Right lobe of liver (tissue), 6 donors: ENCODE measurements at regions not wholly inside any gene's neighbourhood (a gene's known extent, or its start where the extent isn't known, plus 50 kb on each side); places are given as distances from the start of the nearest gene placed in this dataset.

Experiments used
- ATAC-seq, 4 donors: fragments of 200-7000 bp; cut with Tn5 transposase; one replicate each; pipeline ENCODE4 v1.9.1; 2020; ENCODE audit warnings: mild to moderate bottlenecking in 4 of 4, moderate library complexity in 4 of 4
- DNase-seq, 3 donors: peaks; one replicate each; pipeline ENCODE4 v3.0.0-alpha.2; 2020
- H3K27ac ChIP-seq, 3 donors: fragments of 200-600 bp; one replicate each; pipeline ENCODE4 v1.8.0; 2022
- H3K27me3 ChIP-seq, 2 donors: fragments of 200-600 bp; one replicate each; pipeline ENCODE4 v1.8.0; 2022
- H3K36me3 ChIP-seq, 4 donors: fragments of 200-600 bp; sonication (generic) in 1 of 4; one replicate each; pipeline versions ENCODE4 v1.5.1 to v1.8.0; 2017 to 2022; ENCODE audit warnings: control low read depth in 1 of 4
- H3K4me1 ChIP-seq, 4 donors: fragments of 200-600 bp; sonication (generic) in 1 of 4; one replicate each; pipeline versions ENCODE4 v1.5.1 to v1.8.0; 2017 to 2022; ENCODE audit warnings: control low read depth in 1 of 4
- H3K4me3 ChIP-seq, 3 donors: fragments of 200-600 bp; one replicate each; pipeline ENCODE4 v1.8.0; 2022
- H3K9me3 ChIP-seq, 4 donors: fragments of 200-600 bp; sonication (generic) in 1 of 4; one replicate each; pipeline versions ENCODE4 v1.5.1 to v1.8.0; 2017 to 2022; ENCODE audit warnings: control low read depth in 1 of 4
- CTCF ChIP-seq, 4 donors: fragments of 200-600 bp in 3 of 4; fragments of 450-650 bp in 1 of 4; IDR thresholded peaks; one replicate each; pipeline versions ENCODE4 v1.5.1 to v1.8.0; 2016 to 2022; ENCODE audit warnings: antibody characterized with exemption in 4 of 4, mild to moderate bottlenecking in 2 of 4
- POLR2A ChIP-seq: fragments of 450-650 bp; IDR thresholded peaks from one replicate; pipeline ENCODE4 v1.6.1; 2017; ENCODE audit warnings: antibody characterized with exemption, mild to moderate bottlenecking
- WGBS: methylation state at CpG from one replicate; pipeline ENCODE4 v1.1.6; 2018; ENCODE audit warnings: low coverage, low lambda C conversion rate; ENCODE audit not compliant: insufficient coverage; ENCODE audit errors: missing lambda C conversion rate; 5-methylcytosine and 5-hydroxymethylcytosine counted together
- intact Hi-C, 2 donors: fragments of 100-400 bp; cut with DNase I; formaldehyde crosslinking; loops; one replicate each; pipeline versions ENCODE4 v1.11.2 to v1.14.1; 2022
- donor health status: DM: no; HTN: yes; CAD: no.
- donor health status: DM: no; HTN: no; CAD: no.
- donor health status: DM: no; HTN: no; CAD: no.
- donor health status: DM: no; HTN: yes; CAD: no.
- donor health status: DM: no; HTN: yes; CAD: no.

- Histone ChIP-seq H3K4me1 (no peaks in the 10 kb centered on the region), H3K27me3 (no peaks in the 10 kb centered on the region), H3K9me3 (no peaks in the 10 kb centered on the region), H3K36me3 (no peaks in the 10 kb centered on the region), H3K4me3 (no peak overlapping the region), H3K27ac (no peak overlapping the region)
- ATAC-seq: no peak
- WGBS: 57% methylated on average over 6 of the region's 6 CpGs
- DNase-seq: no peak
- TF ChIP-seq CTCF (IDR thresholded peaks at IDR 0.05): no peak
- TF ChIP-seq POLR2A: no peak
- intact Hi-C loops: no loop called here
Measured at GRCh38 chr14:41392226-41392625, 214.4 kb upstream of the LRFN5 start.

GRCh38 chr14:41389355-41389754, 217.3 kb upstream of the LRFN5 start:
- no peak for TF ChIP-seq CTCF (IDR thresholded peaks at IDR 0.05)
- TF ChIP-seq POLR2A: no peak
- H3K9me3 ChIP-seq: no peaks in the 10 kb centered on the region
- 42% methylated on average over 1 of the region's 1 CpG for WGBS
- ATAC-seq (no peak), DNase-seq (no peak)
- H3K4me1 ChIP-seq: no peaks in the 10 kb centered on the region
- no peaks in the 10 kb centered on the region for H3K36me3 ChIP-seq
- H3K4me3 ChIP-seq: no peak overlapping the region
- no peak overlapping the region for H3K27ac ChIP-seq
- H3K27me3 ChIP-seq: no peaks in the 10 kb centered on the region
- intact Hi-C loops: no loop called here

- TF ChIP-seq CTCF (IDR thresholded peaks at IDR 0.05) (no peak), POLR2A (no peak)
- Histone ChIP-seq H3K4me1 (no peaks in the 10 kb centered on the region), H3K4me3 (no peak overlapping the region), H3K9me3 (no peaks in the 10 kb centered on the region), H3K27ac (no peak overlapping the region), H3K36me3 (no peaks in the 10 kb centered on the region), H3K27me3 (no peaks in the 10 kb centered on the region)
- ATAC-seq: no peak
- DNase-seq: no peak
- intact Hi-C loops: no loop called here
- WGBS: 64% methylated on average over 1 of the region's 1 CpG
Measured at GRCh38 chr14:41385797-41386196, 220.9 kb upstream of the LRFN5 start.

DNA sequence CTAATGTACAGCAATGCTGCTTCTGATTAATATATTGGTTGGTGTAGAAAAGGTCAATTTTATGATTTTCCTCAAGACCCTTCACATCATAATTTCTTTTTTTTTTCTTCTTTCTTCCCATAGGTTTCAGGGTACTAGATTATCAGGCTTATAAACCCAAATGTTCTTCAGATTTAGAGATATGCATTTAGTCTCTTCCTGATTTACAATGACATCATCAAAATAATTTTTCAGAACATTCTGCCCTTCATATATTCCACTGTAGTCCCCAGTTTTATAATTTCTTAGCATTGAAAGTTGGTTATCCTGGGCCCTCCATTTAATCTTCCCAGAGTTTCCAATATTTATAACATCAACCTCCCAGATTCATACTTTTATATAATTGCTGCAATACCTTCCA, 226.7 kb upstream of the LRFN5 start:
- H3K27ac ChIP-seq: no peak overlapping the region
- intact Hi-C loops: no loop called here
- ATAC-seq: no peak
- no peaks in the 10 kb centered on the region for H3K27me3 ChIP-seq
- no peak overlapping the region for H3K4me3 ChIP-seq
- no peaks in the 10 kb centered on the region for H3K36me3 ChIP-seq
- no peak for TF ChIP-seq POLR2A
- TF ChIP-seq CTCF (IDR thresholded peaks at IDR 0.05): no peak
- H3K9me3 ChIP-seq: no peaks in the 10 kb centered on the region
- no peaks in the 10 kb centered on the region for H3K4me1 ChIP-seq
- no peak for DNase-seq

DNA sequence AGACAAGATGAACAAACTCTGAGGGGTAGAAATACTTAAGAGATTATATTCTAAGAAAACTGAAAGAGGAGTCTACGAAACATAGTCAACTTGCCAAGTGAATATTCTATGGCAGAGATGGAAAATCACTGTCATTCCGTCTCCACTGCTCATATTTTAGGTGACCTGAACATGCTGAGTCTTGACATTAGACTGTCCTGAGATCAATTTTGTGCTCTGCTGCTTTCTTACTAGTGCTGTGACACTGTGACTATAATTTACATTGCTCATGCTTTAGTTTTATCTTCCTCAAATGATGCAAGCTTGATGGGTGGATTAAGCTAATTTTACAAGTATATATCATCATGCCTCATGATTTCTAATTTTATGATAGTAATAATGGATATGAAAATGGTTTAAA, 228.2 kb upstream of the LRFN5 start:
- intact Hi-C loops: no loop called here

More for the DNA sequence above, 228.2 kb upstream of the LRFN5 start:
- Histone ChIP-seq H3K9me3 (no peaks in the 10 kb centered on the region), H3K4me3 (no peak overlapping the region), H3K36me3 (no peaks in the 10 kb centered on the region), H3K27ac (no peak overlapping the region), H3K4me1 (no peaks in the 10 kb centered on the region), H3K27me3 (no peaks in the 10 kb centered on the region)
- DNase-seq (no peak), ATAC-seq (no peak)
- TF ChIP-seq POLR2A (no peak), CTCF (IDR thresholded peaks at IDR 0.05) (no peak)
- 60% methylated on average over 2 of the region's 2 CpGs for WGBS
